ENCODE measurements at regions not wholly inside any gene's neighbourhood (a gene's known extent, or its start where the extent isn't known, plus 50 kb on each side); places are given as distances from the start of the nearest gene placed in this dataset.

DNA sequence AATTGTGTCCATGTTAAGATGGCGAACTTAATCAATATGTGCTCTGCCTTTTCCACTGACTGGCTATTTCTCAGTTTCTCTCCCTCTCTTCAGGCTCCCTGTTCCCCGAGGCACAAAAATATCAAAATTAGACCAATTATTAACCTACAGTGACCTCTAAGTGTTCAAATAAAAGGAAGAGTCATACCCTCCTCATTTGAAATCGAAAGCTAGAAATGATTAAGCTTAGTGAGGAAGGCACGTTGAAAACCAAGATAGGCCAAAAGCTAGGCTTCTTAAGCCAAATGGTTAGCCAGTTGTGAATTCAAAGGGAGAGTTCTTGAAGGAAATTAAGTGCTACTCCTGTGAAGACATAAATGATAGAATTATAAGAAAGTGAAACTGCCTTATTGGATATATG lies 81.1 kb upstream of the MBL2 start:
- H3K9me3 ChIP-seq (ENCODE audit: control insufficient read depth, low read length) = no peaks in the 10 kb centered on the region
- no peaks in the 10 kb centered on the region for H3K36me3 ChIP-seq (ENCODE audit: control insufficient read depth, insufficient read depth, low read length)
- H3K4me3 ChIP-seq (ENCODE audit: extremely low read depth, insufficient read depth, low read length, poor library complexity, severe bottlenecking) = no peak overlapping the region
- H3K27ac ChIP-seq (ENCODE audit: low read depth, low read length, severe bottlenecking) = no peak overlapping the region
- WGBS, 2 experiments (ENCODE audit: insufficient coverage in 2 of 2) = 78 to 100% methylated on average over 2 to 3 of the region's 4 CpGs
- no peaks in the 10 kb centered on the region for H3K4me1 ChIP-seq (ENCODE audit: control insufficient read depth, insufficient read depth, low read length, poor library complexity, severe bottlenecking)

GRCh38 chr10:52836816-52837215 lies 64.2 kb upstream of the MBL2 start:
- no peaks in the 10 kb centered on the region for H3K36me3 ChIP-seq (ENCODE audit: control insufficient read depth, insufficient read depth, low read length)
- no peaks in the 10 kb centered on the region for H3K4me1 ChIP-seq (ENCODE audit: control insufficient read depth, insufficient read depth, low read length, poor library complexity, severe bottlenecking)
- H3K4me3 ChIP-seq (ENCODE audit: extremely low read depth, insufficient read depth, low read length, poor library complexity, severe bottlenecking) = no peak overlapping the region
- no peak overlapping the region for H3K27ac ChIP-seq (ENCODE audit: low read depth, low read length, severe bottlenecking)
- H3K9me3 ChIP-seq (ENCODE audit: control insufficient read depth, low read length) = no peaks in the 10 kb centered on the region
- no CpG with 5 or more reads among the region's 2 CpGs for WGBS, 2 experiments (ENCODE audit: insufficient coverage in 2 of 2)
